T-helper 2 cell (primary cell): ENCODE measurements at regions not wholly inside any gene's neighbourhood (a gene's known extent, or its start where the extent isn't known, plus 50 kb on each side); places are given as distances from the start of the nearest gene placed in this dataset.
"Not testable (repeated sequence)": the region's sequence is repeated elsewhere in the genome, so short reads cannot be mapped to it uniquely, and the experiment has no call there.

Experiments
- DNase-seq, 5 experiments: peaks; one replicate each; pipeline versions ENCODE4 v3.0.0 to v3.0.0-alpha.2; 2012 to 2022

DNA sequence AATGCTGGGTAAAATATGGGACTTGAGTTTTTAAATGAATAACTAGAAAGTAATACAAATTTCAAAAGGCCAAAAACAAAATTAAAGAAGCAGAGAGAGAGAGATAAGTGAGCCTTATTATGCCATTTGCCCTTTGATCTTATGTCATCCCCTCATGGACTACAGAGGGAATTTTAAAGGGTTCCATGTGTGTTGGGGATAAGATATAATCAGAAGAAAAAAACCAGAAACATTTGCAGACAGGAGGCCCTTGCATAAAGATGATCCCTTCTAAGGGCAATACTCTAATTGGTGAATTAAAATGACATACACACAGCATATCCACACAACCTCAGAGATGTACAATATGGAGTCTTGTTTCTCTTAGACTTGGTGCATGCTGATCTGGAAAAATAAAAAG is 406.6 kb upstream of the LARGE1 start:
- DNase-seq = no peak

DNA sequence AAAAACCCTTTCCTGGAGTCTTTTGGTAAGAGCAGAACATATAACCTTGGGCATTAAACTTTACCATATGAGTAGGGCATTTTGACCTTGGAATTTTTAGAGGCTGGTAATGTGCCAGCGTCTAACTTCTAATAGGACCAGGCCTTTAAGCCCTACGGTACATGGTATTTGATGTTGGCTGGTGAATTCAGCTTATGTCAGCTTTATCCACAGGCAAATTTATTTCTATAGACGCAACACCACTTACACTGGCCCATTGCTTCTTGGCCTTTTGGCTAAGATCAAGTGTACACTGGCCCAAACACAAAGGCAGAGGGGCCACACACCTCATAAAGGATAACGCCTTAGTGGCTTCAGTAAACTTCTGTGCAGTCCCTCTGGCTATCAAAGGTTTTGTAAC is 410.2 kb upstream of the LARGE1 start:
- DNase-seq = no peak

DNA sequence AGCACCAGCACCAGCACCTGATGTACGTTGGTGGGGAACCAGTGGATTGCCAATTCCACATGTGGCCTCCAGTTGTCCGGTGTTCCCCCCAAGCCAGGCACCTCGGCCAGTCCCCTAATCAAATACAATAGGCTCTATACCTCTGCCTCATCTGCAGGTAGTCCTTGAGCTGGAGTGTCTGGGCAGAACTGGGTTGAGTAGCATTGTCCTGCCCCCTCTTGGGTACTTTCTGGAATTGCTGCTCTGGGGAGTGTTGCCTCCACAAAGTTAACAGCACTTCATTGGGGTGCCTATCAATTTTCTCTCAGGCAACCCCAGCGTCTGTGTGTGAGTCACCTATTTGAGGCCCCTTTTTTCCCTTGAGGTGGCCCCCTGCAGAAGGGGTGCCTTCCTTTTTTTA is 413.0 kb upstream of the LARGE1 start:
- no peak for DNase-seq

DNA sequence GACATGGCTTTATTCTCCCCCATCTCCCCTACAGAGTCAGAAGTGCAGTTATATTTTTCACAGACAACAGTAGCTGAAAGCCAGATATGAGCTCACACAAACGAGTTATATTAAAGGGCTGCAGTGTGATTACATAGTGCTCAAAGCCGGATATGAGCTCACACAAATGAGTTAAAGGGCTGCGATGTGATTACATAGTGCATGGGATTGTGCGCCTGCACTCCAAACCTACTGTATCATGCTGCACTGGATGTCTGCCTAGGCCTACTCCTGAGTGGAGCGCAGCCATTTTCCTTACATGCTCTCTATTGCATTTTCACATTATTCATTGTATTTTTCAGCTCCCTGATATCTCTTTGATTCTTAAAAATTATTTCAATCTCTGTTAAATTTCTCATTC is 414.6 kb upstream of the LARGE1 start:
- peak in 1 of 5 experiments; percentile 9 for DNase-seq

DNA sequence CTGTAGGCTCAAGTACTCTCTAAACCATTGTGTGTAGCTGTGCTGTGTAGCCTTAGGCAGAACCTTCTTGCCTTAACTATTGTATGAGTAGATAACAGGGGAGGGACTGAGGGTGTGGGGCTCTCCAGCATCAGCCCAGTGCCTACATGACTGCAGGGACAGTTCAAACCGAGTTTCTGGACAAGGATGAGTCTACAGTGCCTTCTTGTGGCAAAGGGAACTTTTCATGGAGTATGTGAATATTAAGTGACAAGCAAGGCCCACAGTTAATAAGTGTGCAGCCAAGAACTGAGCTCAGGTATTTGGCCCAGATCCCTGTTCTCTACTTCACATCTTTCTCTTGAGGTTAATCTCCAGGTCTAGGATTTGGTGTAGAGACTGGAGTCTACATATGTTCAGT is 424.4 kb upstream of the LARGE1 start:
- DNase-seq = no peak

DNA sequence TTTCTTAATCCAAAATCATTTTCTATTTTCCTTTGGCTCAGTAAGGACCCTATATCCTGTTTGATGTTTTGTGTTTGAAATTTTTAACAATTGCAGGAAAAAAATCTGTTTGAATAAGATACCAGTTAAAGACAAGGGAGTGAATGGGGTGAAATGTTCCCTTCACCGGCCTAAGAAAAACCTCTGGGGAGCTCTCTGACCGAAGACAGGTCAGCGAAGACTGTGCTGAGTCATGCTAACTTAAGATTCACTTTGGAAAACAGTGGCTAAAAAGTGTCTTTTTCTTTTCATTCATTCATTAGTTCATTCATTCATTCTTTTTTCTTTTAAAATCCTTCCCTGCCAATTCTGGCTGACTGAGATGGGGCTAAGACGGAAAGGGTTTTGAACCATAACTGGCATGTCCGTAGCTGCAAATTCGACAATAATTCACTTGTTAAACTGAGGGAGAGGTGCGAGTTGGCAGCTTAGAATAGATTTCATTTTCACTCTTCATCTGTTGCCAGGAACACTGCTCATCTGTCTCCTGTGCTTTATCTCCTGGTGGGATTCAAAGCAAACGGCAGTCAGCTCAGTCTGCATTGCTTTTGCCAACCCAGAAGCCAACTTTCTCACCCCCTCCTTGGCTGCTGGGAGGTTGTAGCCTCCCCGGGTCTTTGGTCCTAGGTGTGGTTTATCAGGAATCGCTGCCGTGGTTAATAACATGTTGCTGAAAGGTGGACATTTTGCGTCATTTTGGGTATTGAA is 434.0 kb upstream of the LARGE1 start:
- no peak for DNase-seq

DNA sequence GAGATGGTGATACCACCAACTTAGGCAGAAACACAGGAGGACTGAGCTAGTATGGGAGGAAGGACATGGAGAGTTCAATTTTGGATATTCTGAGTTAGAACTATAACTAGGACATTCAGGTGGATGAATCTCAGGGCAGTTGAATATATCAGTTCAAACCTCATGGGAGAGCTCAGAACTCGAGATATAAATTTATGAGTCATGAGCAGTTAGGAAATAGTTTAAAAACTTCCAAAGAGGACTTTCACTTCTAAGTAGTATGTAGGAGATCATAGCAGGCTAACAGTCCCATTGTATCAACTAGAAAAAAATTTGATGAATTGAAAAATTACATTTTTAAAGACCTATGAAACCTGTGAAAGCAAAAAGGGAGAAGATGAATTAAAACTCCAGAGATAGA is 436.2 kb upstream of the LARGE1 start:
- DNase-seq = no peak

DNA sequence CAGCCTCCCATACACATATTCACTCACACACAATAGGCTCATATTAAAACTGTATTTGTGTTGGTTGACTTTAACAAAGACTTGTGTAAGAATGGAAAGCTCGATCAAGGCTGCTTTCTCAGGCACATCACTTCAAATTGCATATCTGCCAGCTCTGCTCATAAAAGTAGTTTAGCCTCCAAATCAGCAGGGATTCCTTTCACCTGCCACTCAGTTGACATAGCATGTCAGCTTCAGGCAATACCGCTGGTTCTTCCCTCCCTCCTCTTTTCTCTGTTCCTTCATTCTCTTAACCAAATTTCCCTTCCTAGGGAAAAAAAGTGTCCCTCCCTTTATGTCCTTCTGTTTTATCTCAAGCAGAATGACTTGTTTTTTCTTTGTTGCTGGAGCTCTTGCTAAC is 450.4 kb upstream of the LARGE1 start:
- no peak for DNase-seq

DNA sequence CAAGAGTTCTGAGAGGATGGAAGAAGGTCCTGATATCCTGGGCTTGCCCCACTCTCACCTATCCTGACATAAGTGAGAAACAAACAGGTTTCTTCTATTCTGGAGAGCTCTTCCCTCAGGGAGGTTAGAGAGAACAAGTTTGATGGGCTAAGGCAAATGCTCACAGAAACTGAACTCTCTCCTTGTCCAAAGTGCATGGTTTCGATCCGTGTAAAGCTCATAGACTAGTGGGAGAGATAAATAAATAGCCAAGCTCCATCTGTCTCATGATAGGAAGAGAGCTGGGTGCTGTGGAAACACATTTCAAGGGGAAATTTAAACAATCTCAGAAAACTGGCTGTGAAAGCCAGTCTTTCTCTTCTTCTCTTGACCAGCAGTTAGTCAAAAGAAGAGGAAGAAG is 459.5 kb upstream of the LARGE1 start:
- DNase-seq = no peak

DNA sequence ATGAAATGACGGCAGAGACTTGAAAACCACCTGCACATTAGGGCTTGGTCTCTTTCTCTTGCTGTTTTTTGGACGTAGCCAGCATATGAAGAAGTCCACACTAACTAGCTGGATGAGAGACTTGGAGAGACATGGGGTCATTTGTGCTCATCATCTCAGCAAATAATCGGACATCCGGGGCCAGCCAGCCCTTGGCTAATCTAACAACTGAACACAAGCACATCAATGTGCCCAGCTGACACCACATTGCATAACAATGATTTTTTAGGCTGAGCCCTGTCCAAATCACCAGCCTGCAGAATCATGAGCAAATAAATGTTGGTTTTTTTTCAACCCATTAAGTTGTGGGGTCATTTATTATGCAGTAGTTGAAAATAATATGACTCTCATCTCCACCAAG is 460.3 kb upstream of the LARGE1 start:
- no peak for DNase-seq

DNA sequence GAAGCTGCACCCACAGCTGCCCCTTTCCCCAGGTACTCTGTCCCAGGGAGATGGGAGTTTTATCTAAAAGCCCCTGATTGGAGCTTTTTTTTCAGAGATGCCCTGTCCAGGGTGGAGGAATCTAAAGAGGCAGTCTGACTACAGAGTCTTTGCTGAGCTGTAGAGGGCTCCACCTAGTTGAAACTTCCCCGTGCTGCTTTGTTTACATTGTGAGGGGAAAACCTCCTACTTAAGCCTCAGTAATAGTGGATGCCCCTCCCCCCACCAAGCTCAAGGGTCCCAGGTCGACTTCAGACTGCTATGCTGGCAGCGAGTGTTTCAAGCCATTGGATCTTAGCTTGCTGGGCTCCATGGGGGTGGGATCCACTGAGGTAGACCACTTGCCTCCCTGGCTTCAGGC is 470.1 kb upstream of the LARGE1 start:
- DNase-seq = no peak

DNA sequence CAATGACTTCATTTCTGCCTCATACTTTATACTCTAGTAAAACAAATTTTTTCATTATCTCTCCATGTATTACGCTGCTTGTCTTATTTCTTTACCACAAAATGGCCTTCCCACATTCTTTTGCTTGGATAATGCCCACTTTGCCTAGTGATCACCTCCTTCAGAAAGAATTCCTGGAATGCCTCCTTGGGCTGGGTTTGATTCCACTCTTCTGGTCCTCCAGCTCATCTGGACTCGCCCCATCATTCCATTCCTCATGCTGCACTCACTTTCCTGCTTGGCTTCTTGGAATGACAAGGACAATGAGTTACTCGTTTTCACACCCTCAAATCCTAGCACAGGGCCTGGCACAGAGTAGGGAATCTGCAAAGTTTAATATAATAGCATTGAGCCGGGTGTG is 475.1 kb upstream of the LARGE1 start:
- no peak for DNase-seq

DNA sequence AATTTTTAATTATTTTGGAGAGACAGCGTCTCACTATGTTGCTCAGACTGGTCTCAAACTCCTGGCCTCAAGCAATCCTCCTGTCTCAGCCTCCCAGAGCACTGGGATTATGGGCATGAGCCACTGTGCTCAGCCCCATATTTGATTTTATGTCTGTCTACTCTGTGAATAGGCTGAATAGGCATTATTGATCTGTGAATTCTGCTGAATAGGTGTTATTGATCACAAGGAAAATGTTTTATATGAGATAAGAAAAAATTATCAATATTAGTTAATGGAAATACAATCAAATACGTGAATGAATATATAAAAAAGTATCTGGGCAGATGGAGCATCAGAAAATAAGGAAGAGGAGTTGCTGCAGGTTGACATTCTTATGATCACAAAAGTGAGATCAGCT is 483.4 kb upstream of the LARGE1 start:
- DNase-seq = no peak

DNA sequence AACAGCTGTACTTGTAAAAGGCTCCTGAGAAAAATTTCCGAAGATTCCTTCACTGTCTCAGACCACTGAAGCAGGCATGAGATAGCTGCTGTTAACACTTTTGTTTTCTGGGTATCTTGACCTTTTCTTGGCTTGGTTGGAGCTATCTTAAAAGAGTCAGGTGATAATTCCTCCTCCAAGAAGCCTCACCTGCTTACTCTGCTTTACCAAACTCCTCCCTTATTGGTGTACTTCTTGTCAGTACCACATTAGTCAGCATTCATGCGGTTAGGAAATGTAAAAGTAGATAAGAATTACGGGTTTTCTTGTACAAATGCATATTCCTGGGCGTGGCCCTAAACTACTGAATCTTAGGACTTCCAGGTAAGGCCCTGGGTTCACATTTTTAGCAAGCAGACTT is 489.8 kb upstream of the LARGE1 start:
- no peak for DNase-seq

DNA sequence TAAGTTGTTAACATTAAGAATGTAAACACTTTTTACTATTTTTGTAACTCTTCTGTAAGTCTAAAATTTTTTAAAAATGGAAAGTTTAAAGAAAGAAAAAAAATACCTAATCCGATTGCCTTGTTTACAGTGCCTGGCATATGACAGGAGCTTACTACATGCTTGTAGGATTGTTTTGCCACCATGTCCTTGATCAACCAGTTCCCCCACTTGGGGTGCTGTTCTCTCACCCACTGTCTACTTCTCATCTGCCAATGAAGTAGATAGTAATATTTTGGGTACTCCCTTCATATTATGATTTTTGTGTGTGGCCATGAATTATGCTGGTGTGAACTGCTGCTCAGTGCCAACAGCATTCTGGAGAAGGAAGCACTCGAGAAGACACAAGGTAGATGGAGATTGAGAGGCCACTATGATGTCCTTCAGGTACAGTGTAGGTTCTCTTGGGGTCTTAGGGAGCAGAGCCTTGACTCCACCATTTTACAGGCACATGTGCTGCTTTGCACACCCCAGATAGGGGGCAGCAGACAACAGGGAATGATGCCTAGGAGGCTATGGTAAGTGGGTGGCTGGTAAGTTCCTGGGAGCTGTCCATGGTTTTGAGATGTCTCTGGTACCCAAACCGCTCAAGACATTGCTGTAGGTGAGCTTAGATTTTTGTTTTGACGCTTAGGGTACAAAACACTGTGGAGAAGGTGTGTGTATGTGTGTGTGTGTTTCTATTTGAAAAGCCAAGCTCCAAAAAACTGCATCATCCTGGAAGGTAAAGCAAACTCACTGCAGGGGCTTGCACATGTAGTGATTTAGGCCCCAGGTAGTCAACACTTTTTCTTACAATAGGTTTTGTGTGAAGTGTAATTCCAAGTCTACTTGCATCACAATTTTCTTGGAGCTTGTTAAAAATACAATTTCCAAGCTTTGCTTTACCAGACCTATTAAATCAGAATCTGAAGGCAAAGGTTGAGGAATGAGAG is 494.5 kb upstream of the LARGE1 start:
- DNase-seq = peak in 1 of 5 experiments; percentile 62

DNA sequence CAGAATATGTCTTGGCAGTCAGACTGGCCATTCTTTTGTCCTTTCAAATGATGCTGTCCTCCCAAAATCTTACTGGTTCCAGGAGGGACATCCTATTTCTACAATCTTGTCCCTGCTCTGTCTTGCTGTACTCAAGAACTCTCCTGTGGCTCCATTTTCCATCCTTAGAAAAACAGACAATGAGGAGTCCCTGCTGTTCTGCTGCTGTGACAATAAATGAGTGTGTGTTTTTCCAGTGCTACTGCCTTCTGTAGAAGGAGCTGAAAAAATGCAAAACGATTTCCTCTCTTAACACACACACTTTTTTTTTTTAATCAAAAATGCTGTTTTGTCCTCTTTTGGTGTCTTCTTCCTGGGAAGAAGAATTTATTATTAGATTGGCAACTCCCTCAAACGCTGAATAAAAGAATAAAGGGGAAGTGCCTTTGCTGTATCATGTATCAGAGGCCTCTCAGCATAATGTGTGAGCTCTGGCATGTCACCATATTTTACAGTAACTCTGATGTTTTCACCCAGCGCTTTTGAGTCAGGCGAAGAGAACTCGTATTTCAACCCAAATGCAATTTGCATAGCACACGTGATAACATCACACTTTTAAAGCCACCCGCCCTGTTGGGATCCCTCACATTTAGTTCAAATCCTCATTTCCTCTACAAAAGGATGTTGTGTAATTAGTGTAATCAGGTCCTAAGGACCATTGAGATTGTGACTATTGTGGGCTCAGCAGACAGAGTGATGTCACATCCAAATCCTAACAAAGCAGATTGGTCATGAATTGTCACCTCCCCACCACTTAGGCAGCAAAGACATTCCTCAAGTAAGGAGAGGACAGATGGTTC is 496.0 kb upstream of the LARGE1 start:
- DNase-seq = no peak

DNA sequence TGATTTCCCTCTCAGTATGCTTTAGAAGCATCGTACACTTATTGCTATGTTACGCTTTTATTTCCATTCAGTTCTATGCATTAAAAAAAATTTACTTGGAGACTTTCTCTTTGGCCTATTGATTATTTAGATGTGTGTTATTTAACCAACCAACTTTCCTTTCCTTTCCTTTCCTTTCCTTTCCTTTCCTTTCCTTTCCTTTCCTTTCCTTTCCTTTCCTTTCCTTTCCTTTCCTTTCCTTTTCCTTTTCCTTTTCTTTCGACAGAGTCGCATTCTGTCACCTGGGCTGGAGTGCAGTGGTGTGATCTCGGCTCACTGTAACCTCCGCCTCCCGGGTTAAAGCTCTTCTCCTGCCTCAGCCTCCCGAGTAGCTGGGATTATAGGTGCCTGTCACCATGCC is 502.7 kb upstream of the LARGE1 start:
- not testable (repeated sequence) for DNase-seq

DNA sequence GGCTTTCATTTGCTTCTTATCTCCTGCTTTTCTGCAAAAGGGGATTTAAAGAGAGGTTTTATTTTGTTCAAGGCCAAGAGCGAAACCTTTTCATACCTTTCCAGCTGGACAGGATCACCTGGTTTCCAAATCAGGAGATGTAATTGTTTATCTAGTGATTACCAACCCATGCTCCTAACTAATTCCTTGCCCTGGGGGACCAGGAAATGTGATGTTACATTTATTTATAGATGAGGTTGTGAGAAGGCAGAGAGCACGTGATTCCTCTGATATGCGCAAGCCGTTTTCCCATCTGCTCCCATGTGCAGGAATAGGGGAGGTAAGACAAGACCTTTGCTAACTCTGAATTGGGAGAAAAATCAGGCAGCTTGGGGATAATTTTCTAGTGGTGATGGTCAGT is 507.2 kb upstream of the LARGE1 start:
- DNase-seq = no peak

DNA sequence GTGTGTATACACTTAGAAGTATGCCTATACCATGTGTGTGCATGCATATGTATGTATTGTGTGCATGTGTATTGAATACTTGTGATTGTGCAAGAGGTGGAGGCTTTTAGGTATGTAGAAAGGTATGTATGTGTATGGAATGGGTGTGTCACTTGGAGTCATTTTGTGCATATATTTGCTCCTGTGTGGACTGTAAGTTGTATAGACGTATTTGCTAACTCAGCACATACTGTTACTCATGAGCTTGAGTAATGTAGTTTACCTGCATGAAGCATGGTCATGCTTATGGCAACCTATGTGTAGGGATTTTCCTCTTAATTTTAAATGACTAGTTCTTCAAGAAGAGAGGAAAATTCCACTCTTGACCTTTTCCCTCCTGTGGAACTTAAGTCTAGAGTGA is 507.6 kb upstream of the LARGE1 start:
- DNase-seq = no peak

DNA sequence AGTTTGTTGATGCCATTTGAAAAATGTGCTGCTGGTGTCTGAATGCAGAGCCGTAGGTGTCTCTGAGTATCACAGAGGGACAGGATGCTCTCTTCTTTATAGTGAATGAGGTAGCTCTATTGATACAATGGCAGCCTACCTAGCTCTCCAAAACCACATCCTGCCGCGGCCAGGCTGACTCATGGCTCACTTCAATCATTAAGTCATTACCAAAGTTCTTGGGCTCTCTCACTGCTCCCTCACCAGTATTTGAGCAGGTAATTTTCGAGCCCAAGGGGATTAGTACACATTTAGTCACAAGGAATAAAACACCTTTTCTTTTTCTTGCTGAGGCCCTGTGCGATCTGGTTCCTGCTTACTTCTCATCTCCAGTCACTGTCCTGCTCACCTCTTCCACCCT is 509.0 kb upstream of the LARGE1 start:
- DNase-seq = peak in 1 of 5 experiments; percentile 50

DNA sequence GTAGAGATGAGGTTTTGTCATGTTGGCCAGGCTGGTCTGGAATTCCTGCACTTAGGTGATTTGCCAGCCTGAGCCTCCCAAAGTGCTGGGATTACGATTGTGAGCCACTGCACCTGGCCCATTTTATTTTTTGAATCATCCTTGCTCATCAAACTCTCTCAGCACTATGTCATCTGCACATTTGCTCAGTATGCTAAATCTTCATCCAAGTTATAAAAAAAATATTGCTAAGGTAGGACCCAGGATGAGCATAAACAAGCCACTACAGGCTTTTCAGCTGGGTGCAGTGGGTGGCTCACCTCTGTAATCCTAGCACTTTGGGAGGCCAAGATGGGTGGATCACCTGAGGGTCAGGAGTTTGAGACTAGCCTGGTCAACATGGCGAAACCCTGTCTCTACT is 510.1 kb upstream of the LARGE1 start:
- DNase-seq = no peak

DNA sequence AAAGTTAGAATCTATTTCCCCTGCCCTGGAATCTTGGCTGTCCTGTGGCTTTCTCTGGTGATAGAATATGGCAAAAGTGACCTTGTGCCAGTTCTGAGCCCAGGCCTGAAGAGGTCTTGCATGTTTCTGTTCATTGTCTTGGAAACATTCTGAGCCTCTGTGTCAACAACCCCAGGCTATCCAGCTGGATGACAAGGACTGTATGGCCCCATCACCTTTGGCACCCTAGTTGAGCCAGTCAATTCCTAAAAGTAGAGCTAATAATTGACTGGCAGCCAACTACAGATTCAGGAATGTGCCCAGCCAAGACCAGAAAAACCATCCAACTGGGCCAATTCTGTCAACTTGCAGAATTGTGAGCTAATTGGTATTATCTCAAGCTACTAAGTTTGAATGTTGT is 514.1 kb upstream of the LARGE1 start:
- no peak for DNase-seq

DNA sequence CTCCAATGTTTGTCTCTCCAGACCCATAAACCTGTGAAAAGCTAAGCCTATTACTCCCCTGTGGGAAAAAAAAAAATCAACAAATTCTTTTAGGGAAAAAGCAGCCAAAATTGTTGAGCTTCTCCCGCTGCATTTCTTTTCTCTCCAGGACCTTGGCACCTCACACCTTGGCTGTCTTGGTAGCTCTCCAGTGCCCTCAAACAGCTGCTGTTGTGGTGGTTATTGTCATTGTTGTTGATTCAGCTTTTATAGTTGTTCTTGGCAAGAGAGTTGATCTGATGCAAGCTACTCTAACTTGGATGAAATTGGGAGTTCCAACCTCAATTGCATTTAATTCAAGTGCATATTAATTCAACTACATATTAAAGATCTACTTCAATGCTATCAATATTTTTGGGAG is 516.9 kb upstream of the LARGE1 start:
- DNase-seq = no peak
